Astrocyte (in vitro differentiated cells and primary cell): ENCODE measurements at regions not wholly inside any gene's neighbourhood (a gene's known extent, or its start where the extent isn't known, plus 50 kb on each side); places are given as distances from the start of the nearest gene placed in this dataset.

ENCODE experiments used
- DNase-seq: peaks from one replicate; pipeline ENCODE4 v3.0.0-alpha.2; 2010; ENCODE audit warnings: low read depth
- FAIRE-seq: peaks from 2 replicates; lab custom pipeline; 2011; peaks lifted over from hg19 to GRCh38; lab: Jason Lieb, UNC
- H2AFZ ChIP-seq: 2 replicates; pipeline ENCODE4 v1.6.0; 2012; ENCODE audit warnings: low read depth, low read length, inconsistent platforms
- H3K27ac ChIP-seq: 2 replicates; pipeline ENCODE4 v1.5.1; 2011; ENCODE audit warnings: low read depth, low read length, inconsistent platforms
- H3K27me3 ChIP-seq: 2 replicates; pipeline ENCODE4 v1.6.0; 2011; ENCODE audit warnings: low read length, inconsistent platforms; ENCODE audit not compliant: insufficient read depth
- H3K36me3 ChIP-seq: 2 replicates; pipeline ENCODE4 v1.5.1; 2011; ENCODE audit warnings: low read length, inconsistent platforms; ENCODE audit not compliant: insufficient read depth
- H3K4me1 ChIP-seq: 2 replicates; pipeline ENCODE4 v1.5.1; 2011; ENCODE audit warnings: low read length, inconsistent platforms; ENCODE audit not compliant: insufficient read depth
- H3K4me2 ChIP-seq: 2 replicates; pipeline ENCODE4 v1.6.0; 2012; ENCODE audit warnings: low read length, inconsistent platforms
- H3K4me3 ChIP-seq: 2 replicates; pipeline ENCODE4 v1.5.1; 2011; ENCODE audit warnings: low read depth, mild to moderate bottlenecking, low read length, inconsistent platforms; ENCODE audit not compliant: insufficient read depth
- H3K79me2 ChIP-seq: 2 replicates; pipeline ENCODE4 v1.6.0; 2012; ENCODE audit warnings: mild to moderate bottlenecking, low read length, inconsistent platforms; ENCODE audit not compliant: insufficient read depth
- H3K9ac ChIP-seq: 2 replicates; pipeline ENCODE4 v1.6.0; 2012; ENCODE audit warnings: mild to moderate bottlenecking, low read length, inconsistent platforms
- H3K9me3 ChIP-seq: 2 replicates; pipeline ENCODE4 v1.5.1; 2012; ENCODE audit warnings: low read depth, mild to moderate bottlenecking, low read length, inconsistent platforms; ENCODE audit not compliant: insufficient read depth
- H4K20me1 ChIP-seq: 2 replicates; pipeline ENCODE4 v1.6.0; 2012; ENCODE audit warnings: low read length, inconsistent platforms; ENCODE audit not compliant: insufficient read depth
- H3K27ac Mint-ChIP-seq: one replicate; pipeline ENCODE4 v1.8.0; 2021; ENCODE audit warnings: mild to moderate bottlenecking, mixed read lengths; ENCODE audit not compliant: unreplicated experiment
- H3K27me3 Mint-ChIP-seq: one replicate; pipeline ENCODE4 v1.8.0; 2021; ENCODE audit warnings: low read depth, mixed read lengths; ENCODE audit not compliant: unreplicated experiment
- H3K36me3 Mint-ChIP-seq: one replicate; pipeline ENCODE4 v1.8.0; 2021; ENCODE audit warnings: low read depth, mixed read lengths; ENCODE audit not compliant: unreplicated experiment
- H3K4me1 Mint-ChIP-seq: one replicate; pipeline ENCODE4 v1.8.0; 2021; ENCODE audit warnings: low read depth, mixed read lengths; ENCODE audit not compliant: unreplicated experiment
- H3K4me3 Mint-ChIP-seq: one replicate; pipeline ENCODE4 v1.8.0; 2021; ENCODE audit warnings: mild to moderate bottlenecking, moderate library complexity, mixed read lengths; ENCODE audit not compliant: unreplicated experiment
- H3K9me3 Mint-ChIP-seq: one replicate; pipeline ENCODE4 v1.8.0; 2021; ENCODE audit warnings: mild to moderate bottlenecking, mixed read lengths; ENCODE audit not compliant: unreplicated experiment
- EZH2 ChIP-seq: IDR thresholded peaks from 2 replicates; pipeline ENCODE4 v1.6.1; 2012; ENCODE audit warnings: mild to moderate bottlenecking, low read length, inconsistent platforms; ENCODE audit not compliant: insufficient read depth
- TF ChIP-seq, protein P1 (sequence below): IDR thresholded peaks from 2 replicates; pipeline ENCODE4 v1.5.1; 2011; ENCODE audit warnings: low read depth, mild to moderate bottlenecking, inconsistent platforms, low read length, moderate library complexity; ENCODE audit not compliant: insufficient read depth

DNA sequence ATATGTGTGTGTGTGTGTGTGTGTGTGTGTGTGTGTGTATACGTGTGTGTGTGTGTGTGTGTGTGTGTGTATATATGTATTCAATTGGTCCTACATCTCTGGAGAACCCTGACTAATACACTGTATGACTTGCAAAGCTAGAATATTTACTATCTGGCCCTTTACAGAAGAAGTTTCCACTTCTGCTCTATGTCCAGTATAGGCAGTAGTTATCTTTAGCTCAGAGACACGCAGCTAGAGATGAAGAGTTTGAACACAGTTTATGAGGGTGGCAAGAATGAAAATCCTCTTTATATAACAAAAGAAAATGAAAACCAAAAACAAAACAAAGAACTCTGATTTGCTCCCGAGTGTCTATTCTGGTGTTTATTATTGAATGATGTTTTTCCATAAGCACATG is 201.2 kb downstream of the ASB1 start:
- Histone ChIP-seq H2AFZ (no peak overlapping the region), H3K79me2 (no peaks in the 10 kb centered on the region), H3K4me3 (no peak overlapping the region), H3K4me2 (no peak overlapping the region), H3K27me3 (no peaks in the 10 kb centered on the region), H3K9me3 (no peaks in the 10 kb centered on the region), H3K36me3 (no peaks in the 10 kb centered on the region), H3K27ac (no peak overlapping the region), H3K4me1 (no peaks in the 10 kb centered on the region), H3K9ac (no peak overlapping the region), H4K20me1 (no peaks in the 10 kb centered on the region)
- FAIRE-seq (no peak), DNase-seq (no peak)
- Mint-ChIP-seq H3K27me3 (peaks cover 13% of the 10 kb centered on the region), H3K9me3 (peaks cover 4% of the 10 kb centered on the region), H3K4me3 (no peak overlapping the region), H3K27ac (no peak overlapping the region), H3K36me3 (no peaks in the 10 kb centered on the region), H3K4me1 (no peaks in the 10 kb centered on the region)
- TF ChIP-seq, protein P1, sequence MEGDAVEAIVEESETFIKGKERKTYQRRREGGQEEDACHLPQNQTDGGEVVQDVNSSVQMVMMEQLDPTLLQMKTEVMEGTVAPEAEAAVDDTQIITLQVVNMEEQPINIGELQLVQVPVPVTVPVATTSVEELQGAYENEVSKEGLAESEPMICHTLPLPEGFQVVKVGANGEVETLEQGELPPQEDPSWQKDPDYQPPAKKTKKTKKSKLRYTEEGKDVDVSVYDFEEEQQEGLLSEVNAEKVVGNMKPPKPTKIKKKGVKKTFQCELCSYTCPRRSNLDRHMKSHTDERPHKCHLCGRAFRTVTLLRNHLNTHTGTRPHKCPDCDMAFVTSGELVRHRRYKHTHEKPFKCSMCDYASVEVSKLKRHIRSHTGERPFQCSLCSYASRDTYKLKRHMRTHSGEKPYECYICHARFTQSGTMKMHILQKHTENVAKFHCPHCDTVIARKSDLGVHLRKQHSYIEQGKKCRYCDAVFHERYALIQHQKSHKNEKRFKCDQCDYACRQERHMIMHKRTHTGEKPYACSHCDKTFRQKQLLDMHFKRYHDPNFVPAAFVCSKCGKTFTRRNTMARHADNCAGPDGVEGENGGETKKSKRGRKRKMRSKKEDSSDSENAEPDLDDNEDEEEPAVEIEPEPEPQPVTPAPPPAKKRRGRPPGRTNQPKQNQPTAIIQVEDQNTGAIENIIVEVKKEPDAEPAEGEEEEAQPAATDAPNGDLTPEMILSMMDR = no peak

DNA sequence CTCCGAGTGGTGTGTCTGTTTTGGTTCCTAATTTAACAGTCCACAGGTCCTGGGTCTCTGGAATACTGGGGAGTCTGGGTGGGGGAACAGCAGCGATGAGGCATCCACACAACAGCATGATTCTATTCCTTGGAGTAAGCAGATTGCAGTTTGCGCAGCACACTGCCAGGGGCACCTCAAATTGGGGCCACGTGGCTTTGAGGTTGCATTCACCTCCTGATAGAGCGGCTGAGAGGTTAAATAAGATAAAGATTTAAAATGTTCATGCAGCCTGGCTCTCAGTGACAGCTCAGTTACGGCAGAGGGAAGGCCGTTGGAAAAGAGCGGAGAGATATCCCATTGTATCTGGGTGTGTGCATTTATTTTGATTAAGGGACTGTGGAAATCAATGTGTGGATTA is 202.3 kb downstream of the ASB1 start:
- TF ChIP-seq, protein P1 = no peak
- no peak for TF ChIP-seq EZH2
- Histone ChIP-seq H3K9ac (no peak overlapping the region), H3K36me3 (no peaks in the 10 kb centered on the region), H2AFZ (no peak overlapping the region), H3K4me3 (no peak overlapping the region), H3K27ac (no peak overlapping the region), H4K20me1 (no peaks in the 10 kb centered on the region), H3K9me3 (no peaks in the 10 kb centered on the region), H3K4me2 (no peak overlapping the region), H3K79me2 (no peaks in the 10 kb centered on the region), H3K27me3 (no peaks in the 10 kb centered on the region), H3K4me1 (no peaks in the 10 kb centered on the region)
- H3K9me3 Mint-ChIP-seq = peaks cover 3% of the 10 kb centered on the region
- DNase-seq = no peak
- H3K27ac Mint-ChIP-seq = no peak overlapping the region
- H3K36me3 Mint-ChIP-seq = no peaks in the 10 kb centered on the region
- no peak overlapping the region for H3K4me3 Mint-ChIP-seq
- peaks cover 14% of the 10 kb centered on the region for H3K27me3 Mint-ChIP-seq
- FAIRE-seq = no peak
- H3K4me1 Mint-ChIP-seq = no peaks in the 10 kb centered on the region

DNA sequence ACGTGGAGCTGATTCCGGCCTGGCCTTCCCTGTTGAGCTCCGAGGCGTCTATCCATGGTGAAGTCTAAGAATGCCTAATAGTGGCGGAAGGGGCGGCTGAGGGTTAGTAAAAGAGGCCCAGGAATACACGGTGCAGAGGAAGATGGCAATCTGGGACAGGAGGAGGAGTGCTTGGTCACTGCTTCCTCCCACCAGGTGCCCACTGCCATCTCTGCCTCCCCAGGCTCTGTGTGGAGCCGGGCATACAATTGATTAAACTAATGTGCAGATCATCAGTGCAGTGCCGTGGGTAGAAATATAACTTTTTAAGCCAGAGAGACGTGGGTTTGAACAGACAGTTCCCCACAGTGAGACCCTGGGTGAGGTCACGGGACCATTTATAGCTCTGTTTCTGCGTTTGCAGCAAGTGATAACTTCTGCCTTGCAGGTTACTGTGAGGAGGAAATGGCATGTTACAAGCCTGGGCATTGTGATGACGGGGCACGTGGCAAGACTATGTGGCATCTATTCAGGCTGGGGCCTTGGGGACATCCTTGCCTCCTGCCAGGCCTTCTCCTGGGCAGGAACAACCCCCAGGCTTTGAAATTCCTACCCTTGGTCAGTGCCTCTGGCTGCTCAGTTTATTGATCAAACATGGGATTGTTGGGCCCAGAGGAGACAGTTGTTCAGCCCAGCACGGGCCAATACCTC is 204.9 kb downstream of the ASB1 start:
- H3K27me3 ChIP-seq = no peaks in the 10 kb centered on the region
- H3K79me2 ChIP-seq = no peaks in the 10 kb centered on the region
- Mint-ChIP-seq H3K36me3 (no peaks in the 10 kb centered on the region), H3K4me1 (peaks cover 12% of the 10 kb centered on the region), H3K9me3 (no peaks in the 10 kb centered on the region), H3K4me3 (no peak overlapping the region), H3K27me3 (peaks cover 18% of the 10 kb centered on the region), H3K27ac (no peak overlapping the region)
- DNase-seq = no peak
- no peaks in the 10 kb centered on the region for H3K9me3 ChIP-seq
- H3K36me3 ChIP-seq = no peaks in the 10 kb centered on the region
- no peak for TF ChIP-seq EZH2
- TF ChIP-seq, protein P1 = no peak
- H3K4me3 ChIP-seq = no peak overlapping the region
- no peaks in the 10 kb centered on the region for H4K20me1 ChIP-seq
- FAIRE-seq = no peak
- no peak overlapping the region for H2AFZ ChIP-seq
- no peak overlapping the region for H3K4me2 ChIP-seq
- no peaks in the 10 kb centered on the region for H3K4me1 ChIP-seq
- H3K9ac ChIP-seq = no peak overlapping the region
- no peak overlapping the region for H3K27ac ChIP-seq
